Stimulated activated CD4-positive, alpha-beta T cell treated with anti-CD3 and anti-CD28 coated beads, TNF-alpha, amount 100 ng/mL, for 24 hours (primary cell): ENCODE measurements at regions not wholly inside any gene's neighbourhood (a gene's known extent, or its start where the extent isn't known, plus 50 kb on each side); places are given as distances from the start of the nearest gene placed in this dataset.
"Not testable (repeated sequence)": the region's sequence is repeated elsewhere in the genome, so short reads cannot be mapped to it uniquely, and the experiment has no call there.

Experiments used
- DNase-seq, 3 experiments: peaks; one replicate each; pipeline ENCODE4 v3.0.0-alpha.2; 2020; ENCODE audit warnings: low read depth in 3 of 3

DNA sequence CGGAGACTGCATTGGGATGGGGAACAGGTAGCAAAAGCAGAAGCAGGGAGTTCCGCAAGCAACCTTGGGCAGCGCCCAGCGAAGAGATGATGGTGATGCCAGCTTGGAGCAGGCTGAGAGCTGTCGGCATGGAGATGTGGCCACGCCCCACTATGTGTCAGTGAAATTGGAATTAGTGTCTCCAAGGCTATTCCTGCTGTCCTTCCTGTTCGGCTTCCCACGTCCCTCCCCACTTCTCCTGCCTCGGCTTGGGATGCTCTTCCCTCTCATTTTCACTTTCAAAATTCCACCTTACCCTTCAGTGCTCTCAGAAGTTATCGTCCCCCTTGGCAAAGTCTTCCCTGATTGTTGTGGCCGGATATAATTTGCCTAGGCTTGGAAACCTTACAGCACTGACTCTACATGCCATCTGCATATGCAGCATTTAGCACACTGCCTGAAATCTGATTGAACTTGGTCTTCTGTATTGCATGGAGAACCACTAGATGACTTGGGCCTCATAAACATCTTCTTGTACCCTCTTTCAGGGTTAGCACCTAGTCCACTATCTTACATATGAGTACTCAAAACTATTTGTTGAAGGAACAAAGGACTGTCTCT, 270.7 kb upstream of the RUNX1 start:
- no peak for DNase-seq

DNA sequence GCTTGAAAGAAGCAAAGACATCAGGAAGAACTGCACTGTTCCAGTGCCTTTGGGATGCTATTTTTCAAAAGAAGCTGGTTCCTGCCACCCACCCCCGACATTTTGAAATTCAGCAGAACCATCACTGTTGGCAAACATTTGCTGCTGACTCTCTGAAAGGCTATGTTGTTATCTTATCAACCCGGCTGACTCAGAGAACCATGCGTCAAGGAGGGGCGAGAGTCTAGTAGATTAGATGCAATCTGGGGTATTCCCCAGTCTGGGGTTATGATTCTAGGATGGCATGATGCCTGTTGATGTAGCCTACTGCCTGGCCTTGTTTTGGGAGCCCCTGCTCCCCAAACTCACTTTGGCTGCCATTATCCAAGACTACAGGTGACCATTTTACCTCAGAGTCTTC, 267.8 kb upstream of the RUNX1 start:
- no peak for DNase-seq

DNA sequence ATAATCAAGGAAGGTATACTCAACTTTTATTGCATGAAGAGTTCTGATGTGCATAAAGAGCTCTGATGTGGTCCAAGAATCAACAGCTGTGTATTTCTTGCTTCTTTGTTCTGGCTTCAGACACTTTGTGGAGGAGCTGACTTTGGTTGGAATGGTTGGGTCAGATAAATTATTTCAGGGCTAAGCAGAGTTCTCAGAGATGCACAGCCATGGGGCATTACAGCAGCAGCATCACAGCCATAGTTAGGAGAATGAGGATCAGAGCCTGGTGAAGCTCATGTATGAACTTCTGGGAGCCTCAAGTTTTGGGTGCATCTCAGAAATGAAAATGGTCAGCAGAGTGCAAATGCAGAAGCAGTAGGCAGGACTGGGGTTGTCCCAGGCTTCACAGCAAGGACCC, 267.4 kb upstream of the RUNX1 start:
- no peak for DNase-seq

DNA sequence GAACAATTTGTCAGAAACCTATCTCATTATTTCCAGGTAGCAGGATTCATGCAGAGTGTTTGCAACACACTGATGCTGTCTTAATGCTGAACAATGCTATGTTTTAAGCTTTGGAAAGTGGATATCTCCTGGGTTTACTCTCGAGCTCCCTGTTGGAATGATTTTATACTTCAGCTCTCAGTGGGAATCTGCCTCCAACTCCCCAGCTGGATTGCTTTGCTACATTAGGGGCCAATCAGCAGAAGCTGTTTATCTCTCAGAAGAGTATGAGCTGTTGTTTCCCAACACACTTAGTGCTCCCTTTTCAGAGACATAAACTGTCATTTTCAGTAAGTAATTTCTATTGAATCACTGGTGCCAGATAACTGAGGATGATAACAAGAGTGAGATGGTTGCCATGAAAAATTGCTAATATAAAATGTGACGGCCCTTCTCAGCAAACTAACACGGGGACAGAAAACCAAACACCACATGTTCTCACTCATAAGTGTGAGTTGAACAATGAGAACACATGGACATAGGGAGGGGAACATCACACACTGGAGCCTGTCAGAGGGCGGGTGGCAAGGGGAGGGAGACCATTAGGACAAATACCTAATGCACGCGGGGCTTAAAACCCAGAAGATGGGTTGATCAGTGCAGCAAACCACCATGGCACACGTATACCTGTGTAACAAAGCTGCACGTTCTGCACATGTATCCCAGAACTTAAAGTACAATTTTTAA, 265.9 kb upstream of the RUNX1 start:
- DNase-seq, result no peak

DNA sequence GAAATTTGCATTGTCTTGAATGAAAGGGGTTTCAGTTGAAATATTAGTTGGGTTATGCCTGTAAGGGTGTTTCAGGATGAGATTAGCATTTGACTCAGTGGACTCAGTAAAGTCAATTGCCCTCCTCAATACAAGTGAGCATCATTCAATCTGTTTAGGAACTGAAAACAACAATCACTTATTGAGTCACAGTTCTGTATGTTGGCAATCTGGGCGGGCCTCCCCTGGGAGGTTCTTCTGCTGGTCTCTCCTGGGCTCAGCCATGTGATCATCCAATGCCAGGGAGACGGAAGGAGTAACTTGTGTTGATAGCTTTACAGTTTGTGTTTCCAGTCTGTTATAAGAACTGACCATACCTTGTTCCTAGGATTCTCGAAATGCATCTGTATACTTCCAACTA, 262.9 kb upstream of the RUNX1 start:
- DNase-seq, result no peak

DNA sequence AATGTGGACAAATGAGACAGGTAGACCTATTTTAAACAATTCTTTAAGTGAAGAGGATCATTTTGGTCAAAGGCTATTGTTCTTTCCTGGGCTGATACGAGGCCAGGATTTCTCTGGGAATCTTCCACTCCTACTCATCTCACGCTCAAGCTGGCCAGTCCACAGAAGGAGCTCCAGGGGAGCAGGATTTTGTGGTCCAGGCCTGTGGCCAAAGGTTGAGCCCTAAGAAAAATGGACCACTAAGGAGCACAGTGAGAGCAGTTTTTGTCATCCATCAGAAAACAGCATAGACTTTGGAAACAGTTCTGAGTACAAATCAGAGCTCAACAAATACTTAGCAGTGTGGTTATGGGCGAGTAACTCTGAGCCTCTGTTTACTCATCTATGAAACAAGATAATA, 260.2 kb upstream of the RUNX1 start:
- DNase-seq, result no peak

DNA sequence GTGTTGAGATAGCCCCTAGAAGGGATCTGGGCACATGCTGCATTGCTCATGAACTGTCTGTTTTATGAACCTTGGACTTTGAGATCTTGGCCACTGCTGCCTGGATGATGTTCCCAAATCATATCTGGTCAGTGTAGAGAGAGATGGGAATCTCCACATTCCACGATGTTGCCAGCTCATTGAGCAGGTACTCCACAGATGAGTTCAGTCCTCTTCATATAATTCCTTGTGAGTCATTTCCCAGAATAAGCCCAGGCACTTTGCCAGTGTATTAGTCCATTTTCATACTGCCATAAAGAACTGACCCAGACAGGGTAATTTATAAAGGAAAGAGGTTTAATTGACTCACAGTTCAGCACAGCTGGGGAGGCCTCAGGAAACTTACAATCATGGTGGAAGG, 254.0 kb upstream of the RUNX1 start:
- no peak for DNase-seq

DNA sequence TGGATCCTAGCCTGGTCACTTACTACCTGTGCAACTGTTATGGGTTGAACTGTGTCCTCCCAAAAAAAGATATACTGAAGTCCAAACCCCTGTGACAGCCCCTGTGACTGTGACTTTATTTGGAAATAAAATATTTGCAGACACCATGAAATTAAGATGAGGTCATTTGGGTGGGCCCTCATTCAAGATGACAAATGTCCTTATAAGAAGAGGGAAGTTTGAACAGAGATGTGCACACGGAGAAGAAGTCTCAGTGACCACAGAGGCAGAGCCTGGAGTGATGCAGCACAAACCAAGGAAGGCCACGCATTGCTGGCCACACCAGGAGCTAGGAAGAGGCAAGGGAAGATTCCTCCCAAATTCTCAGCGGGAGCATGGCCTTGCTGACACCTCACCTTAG, 249.7 kb upstream of the RUNX1 start:
- no peak for DNase-seq

DNA sequence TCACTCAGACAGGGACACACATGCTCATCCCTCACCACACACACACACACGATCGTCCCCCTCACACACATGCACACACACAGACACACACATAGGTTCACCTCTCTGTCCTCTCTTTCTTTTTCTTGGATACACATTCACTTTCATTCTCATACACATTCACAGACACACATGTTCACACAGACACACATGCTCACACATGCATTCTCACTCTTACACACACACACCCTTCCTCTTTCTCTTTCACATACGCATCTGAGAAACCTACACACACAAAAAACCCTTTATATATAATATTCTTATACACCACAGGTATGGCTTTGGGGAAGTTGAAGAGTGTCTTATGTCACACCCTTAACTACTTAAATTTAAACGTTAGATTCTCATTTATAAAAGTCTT, 248.6 kb upstream of the RUNX1 start:
- no peak for DNase-seq

DNA sequence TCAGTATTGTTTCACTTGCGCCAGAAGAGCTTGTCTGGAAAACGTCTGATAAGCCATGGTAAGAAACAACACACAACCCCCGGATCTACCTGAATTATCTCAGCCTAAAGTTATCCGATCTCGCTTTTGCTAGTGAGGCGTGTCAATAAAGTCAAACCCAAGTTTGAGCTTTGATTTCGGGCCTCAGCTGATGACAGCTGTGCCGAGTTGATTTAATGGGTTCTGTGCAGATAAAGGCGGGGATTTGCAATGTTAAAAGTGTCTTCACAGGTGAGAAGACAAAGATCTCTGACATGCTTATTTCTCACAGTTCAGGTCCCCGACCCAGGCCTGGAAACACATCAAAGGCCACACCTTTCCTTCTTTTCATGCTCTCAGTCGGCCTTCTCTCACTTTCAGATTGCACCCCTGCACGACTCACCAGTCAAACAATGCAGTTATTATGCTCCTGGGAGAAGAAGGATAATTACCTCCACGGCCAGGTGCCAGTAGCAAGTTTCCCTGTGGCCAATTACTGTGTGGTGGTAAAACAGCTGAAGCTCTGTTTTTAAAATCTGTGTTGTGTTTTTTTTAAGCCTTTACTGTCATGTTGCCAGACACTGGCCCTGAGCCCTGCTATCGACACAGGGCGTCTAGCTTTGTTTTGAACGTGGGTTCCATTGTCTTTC, 245.3 kb upstream of the RUNX1 start:
- no peak for DNase-seq

DNA sequence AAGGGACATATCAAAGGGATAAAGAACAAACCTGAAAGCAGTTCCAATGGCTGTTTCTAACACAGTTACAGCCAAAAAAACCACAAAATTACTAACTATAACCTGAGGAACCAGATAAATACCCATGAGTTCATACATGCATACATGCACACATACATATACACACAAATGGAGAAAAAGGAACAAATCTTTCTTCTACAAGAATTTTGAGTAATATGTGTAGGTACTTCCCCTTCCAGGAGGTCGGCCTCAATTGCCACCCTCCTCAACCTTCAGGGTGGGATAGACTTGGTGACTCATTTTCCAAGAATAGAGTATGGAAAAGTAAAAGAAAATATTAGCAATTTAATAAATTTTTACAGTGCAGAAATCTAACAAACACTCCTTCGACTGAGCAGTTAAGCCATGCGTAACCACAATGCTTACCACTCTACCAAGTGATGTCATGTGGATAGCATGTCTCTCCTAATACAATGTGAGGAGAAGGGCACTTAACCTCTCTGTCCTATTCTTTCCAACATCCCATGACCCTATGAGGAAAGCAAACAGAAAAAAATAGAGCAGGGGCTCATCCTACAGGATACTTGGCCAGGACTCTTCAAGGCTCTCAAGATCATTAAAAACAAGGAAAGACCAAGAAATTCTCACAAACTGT, 243.0 kb upstream of the RUNX1 start:
- no peak for DNase-seq

DNA sequence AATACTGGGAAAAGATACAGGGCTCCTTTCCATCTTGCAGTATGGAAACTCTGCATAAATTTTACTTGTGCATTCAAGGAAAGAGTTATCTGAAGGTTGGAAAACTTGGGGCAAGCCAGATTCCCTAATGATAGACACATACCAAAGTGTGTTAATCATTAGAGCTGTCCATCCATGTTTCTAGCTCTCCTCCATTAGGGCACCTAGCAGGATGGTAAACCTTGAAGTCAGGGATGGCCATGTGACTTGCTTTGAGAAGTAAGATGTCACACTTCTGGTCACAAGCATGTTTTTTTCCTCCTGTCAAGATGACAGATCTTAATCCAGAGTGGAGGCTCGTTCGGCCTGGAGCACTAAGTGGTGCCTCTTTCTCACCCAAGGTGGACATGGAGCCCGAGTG, 241.9 kb upstream of the RUNX1 start:
- no peak for DNase-seq

DNA sequence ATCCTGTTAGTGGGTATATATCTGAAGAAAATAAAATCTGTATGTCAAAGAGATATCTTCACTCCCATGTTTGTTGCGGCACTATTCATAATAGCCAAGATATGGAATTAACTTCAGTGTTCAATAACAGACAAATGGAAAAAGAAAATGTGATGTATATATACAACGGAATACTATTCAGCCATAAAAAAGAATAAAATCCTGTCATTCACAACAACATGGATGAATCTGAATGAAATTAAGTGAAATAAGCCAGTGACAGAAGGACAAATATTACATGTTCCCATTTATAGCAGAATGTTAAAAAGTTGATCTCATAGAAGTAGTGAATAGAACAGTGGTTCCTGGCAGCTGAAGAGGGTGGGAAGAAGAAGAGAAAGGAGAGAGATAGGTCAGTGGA, 239.1 kb upstream of the RUNX1 start:
- DNase-seq, result no peak

DNA sequence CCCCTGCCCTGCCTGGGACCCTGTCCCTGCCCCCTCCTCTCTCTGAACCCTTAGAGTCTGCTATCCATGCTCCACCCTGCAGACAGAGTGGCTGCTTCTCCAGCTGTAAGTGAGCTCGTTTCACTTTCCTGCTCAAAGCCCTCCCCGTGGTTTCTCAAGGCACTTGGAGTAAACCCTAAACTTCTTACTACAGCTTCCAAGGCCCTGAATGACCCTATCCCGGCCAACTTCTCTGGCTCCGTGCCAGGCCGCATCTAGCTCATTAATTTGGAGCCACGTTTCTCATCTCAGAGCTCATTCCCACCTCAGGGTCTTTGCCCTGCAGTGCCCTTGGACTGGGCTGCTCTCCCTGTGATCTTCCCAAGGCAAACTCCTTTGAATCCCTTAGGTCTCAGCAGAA, 235.1 kb upstream of the RUNX1 start:
- DNase-seq, result no peak

DNA sequence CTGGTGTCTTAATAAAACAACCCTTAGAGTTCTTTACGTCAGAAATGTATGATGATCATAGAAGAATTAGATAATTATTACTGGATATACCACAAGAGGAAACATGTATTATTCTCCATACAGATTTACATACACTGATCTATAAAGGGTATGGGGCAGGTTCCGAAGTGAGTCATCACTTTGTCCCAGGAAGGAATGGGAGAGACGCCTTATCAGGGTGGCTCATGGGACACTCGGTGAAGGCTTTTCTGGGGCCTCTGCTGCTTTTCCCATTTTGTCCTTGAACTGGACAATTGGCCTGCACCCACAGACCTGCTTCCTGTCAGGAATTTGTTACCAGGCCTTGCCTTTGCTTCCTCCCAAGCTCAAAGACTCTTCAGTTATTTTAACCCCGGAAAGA, 233.8 kb upstream of the RUNX1 start:
- no peak for DNase-seq

DNA sequence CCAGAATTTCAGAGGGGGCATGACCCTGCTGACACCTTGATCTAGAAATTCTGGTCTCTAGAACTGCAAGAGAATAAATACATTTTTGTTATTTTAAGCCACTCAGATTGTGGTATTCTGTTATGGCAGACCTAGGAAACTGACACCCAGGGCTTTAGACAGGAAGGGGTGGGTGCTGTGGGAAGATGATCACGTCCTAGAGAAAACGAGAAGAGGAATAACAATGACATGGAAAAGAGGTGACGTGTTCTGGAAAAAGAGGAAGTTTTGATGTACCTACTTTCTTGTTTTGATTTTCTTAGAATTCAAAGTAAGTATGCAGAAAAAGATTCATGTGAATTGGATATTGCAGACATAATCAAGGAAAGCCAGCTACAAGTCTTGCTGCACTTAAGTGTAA, 232.9 kb upstream of the RUNX1 start:
- DNase-seq, result no peak

DNA sequence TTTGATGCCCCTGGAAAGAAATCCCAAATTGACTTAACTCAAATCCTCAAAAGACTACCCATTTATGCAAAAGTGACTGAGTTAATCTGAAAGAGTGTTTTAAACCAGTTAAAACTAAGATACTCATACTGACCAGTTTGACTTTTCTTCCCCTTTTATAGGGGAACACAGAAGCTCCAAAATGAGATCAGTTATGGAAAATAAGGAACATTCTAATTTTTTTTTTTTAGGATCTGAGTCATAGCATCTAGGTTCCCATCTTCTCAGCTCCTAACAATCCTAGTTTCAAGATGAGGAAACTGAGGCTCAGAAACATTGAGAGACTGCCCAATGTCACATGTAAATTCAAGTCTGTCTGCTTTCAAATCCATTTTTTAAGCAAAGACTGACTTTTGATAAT, 231.1 kb upstream of the RUNX1 start:
- no peak for DNase-seq

DNA sequence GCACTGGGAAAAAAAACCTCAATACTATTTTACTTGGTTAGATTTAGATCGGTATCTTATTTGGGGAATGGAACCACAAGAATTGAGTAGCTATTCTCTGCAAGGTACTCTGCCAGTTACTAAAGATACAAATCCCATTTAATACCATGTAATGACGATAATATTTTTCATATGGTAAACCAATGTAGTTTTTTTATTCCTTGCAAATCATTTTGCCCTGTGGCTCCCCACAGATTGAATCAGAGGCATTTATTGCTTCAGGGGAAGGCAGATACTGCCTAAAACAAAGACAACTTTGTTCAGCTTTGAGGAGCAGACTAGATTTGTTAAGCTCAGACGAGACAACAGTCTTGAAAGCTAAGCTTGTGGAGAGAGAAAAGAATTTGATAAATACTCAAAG, 226.7 kb upstream of the RUNX1 start:
- DNase-seq, result no peak

DNA sequence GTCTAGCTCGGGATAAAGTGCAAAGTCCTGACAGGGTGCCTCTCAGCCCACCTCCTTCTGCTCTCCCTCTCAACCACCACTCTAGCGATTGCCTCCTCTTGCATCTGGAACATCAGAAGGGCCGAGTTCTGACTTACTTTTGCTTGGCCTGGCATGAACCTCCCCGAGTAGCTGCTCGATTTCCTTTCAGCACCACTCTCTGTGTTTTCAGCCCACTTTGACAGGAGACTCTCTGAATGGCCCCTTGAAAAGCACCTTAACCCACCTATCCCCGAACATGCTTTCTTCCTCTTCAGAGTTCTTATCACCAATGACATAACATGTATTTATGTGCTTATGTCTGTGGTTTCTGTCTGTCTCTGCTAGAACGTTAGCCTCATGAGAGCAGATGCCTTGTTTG, 225.8 kb upstream of the RUNX1 start:
- DNase-seq, result no peak

DNA sequence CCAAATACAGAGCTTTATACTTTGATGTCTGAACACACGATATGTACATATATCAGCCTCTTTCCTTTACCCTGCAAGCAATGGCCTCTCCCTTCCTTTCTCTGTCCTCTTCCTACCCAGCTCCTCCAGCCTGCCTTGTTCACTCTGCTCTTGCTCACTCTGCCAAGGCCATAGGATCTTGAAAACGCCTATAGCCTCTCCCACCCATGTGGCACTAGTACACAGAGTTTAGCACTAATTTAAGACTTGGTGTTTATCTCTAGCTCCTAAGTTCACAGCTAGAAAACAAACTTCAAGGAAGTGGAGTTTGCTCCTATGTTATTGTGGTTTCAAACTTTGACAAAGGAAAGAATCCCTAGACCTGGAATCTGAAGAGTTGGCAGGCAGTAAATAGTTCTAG, 225.0 kb upstream of the RUNX1 start:
- DNase-seq, result no peak

DNA sequence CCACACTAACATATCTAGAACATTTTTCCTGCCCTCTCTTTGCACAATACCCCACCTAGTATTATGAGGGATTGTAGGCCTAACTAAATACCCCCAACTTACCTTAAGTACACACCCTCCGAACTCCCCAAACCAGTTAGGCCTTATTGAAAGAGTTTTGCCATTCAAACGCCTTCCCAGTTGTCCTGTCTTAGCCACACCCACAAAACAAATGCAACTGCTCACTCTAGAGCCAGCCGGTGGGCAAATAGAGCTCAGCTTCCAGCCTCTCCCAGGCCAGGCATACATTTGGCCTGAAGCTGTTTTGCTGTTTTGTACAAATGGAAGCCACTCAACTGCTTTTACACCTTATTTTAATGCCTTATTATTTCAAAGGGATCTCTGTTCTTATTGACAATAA, 224.2 kb upstream of the RUNX1 start:
- DNase-seq, result no peak

DNA sequence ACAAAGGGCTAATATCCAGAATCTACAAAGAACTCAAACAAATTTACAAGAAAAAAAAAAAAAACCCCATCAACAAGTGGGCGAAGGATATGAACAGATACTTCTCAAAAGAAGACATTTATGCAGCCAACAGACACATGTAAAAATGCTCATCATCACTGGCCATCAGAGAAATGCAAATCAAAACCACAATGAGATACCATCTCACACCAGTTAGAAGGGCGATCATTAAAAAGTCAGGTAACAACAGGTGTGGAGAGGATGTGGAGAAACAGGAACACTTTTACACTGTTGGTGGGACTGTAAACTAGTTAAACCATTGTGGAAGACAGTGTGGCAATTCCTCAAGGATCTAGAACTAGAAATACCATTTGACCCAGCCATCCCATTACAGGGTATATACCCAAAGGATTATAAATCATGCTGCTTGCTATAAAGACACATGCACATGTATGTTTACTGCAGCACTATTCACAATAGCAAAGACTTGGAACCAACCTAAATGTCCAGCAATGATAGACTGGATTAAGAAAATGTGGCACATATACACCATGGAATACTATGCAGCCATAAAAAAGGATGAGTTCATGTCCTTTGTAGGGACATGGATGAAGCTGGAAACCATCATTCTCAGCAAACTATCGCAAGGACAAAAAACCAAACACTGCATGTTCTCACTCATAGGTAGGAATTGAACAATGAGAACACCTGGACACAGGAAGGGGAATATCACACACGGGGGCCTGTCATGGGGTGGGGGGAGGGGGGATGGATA, 222.4 kb upstream of the RUNX1 start:
- DNase-seq, result not testable (repeated sequence)
